AG04449 (cell line): ENCODE measurements at regions not wholly inside any gene's neighbourhood (a gene's known extent, or its start where the extent isn't known, plus 50 kb on each side); places are given as distances from the start of the nearest gene placed in this dataset.
"Not testable (repeated sequence)": the region's sequence is repeated elsewhere in the genome, so short reads cannot be mapped to it uniquely, and the experiment has no call there.

Experiments used
- CTCF ChIA-PET: fragments of 350-600 bp; formaldehyde crosslinking; extraction: SDS; loops from one replicate; lab custom pipeline; 2021; ENCODE audit warnings: antibody characterized with exemption; lab: Yijun Ruan, JAX
- POLR2A ChIA-PET: fragments of 400-600, 350-600 bp; formaldehyde crosslinking; extraction: SDS; loops from one replicate; lab custom pipeline; 2020; ENCODE audit warnings: antibody characterized with exemption, inconsistent platforms; lab: Yijun Ruan, JAX
- DNase-seq: peaks from one replicate; pipeline ENCODE4 v3.0.0-alpha.2; 2010; ENCODE audit warnings: low read depth, low spot score
- H3K4me3 ChIP-seq: 2 replicates; pipeline ENCODE4 v1.5.1; 2011; ENCODE audit warnings: low read depth, mild to moderate bottlenecking, control low read depth, low read length

DNA sequence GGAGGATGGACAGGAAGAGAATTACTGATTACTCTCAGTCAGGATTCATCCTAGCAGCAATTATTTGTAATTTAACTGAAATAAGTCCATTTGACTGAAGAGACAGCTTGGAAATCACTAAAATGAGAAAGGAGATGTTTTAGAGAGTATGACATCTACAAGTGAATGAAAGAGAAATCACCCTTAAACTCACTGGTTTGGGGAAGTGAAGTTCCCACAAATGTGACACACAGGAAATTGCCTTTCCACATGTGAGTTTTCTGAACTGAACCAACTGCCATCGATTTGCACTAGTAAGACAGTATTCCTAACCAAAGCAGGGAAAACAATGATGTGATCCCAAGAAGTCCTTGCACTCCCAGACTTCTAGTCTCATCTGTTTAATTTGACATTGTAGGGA, 110.3 kb downstream of the FAM72B start:
- CTCF ChIA-PET, POLR2A ChIA-PET, H3K4me3 ChIP-seq: not testable (repeated sequence)

GRCh38 chr1:121075254-121075805, 108.8 kb downstream of the FAM72B start:
- H3K4me3 ChIP-seq, CTCF ChIA-PET, POLR2A ChIA-PET, DNase-seq: not testable (repeated sequence)

More for the DNA sequence above, 110.3 kb downstream of the FAM72B start:
- not testable (repeated sequence) for DNase-seq

GRCh38 chr1:121076674-121077073, 107.5 kb downstream of the FAM72B start:
- H3K4me3 ChIP-seq, DNase-seq, CTCF ChIA-PET, POLR2A ChIA-PET: not testable (repeated sequence)

- POLR2A ChIA-PET, H3K4me3 ChIP-seq, CTCF ChIA-PET, DNase-seq: not testable (repeated sequence)
Measured at GRCh38 chr1:121079655-121080054, 104.5 kb downstream of the FAM72B start.

- H3K4me3 ChIP-seq, CTCF ChIA-PET, DNase-seq, POLR2A ChIA-PET: not testable (repeated sequence)
Measured at GRCh38 chr1:121080197-121080903, 103.8 kb downstream of the FAM72B start.

DNA sequence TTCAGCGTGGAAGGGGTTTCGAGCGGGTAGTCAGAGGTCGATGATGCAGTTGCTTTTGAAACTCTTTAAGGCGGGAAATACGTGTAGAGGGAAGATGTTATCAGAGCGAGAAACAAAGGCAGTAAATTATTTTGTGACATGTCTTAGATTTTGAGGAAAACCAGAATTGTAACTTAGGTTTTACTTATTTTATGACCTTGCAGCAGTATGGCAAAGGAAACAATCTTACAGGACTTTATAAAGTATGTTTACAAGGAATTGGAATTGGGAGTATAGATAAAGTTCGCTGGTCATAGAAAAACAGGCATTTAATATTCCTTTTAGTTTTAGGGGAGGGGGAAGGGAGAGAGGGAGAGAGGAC, 103.3 kb downstream of the FAM72B start:
- CTCF ChIA-PET, POLR2A ChIA-PET, H3K4me3 ChIP-seq, DNase-seq: not testable (repeated sequence)

GRCh38 chr1:121081625-121082199, 102.4 kb downstream of the FAM72B start:
- DNase-seq, H3K4me3 ChIP-seq, POLR2A ChIA-PET, CTCF ChIA-PET: not testable (repeated sequence)

GRCh38 chr1:121082995-121083394, 101.1 kb downstream of the FAM72B start:
- CTCF ChIA-PET, DNase-seq, H3K4me3 ChIP-seq, POLR2A ChIA-PET: not testable (repeated sequence)

DNA sequence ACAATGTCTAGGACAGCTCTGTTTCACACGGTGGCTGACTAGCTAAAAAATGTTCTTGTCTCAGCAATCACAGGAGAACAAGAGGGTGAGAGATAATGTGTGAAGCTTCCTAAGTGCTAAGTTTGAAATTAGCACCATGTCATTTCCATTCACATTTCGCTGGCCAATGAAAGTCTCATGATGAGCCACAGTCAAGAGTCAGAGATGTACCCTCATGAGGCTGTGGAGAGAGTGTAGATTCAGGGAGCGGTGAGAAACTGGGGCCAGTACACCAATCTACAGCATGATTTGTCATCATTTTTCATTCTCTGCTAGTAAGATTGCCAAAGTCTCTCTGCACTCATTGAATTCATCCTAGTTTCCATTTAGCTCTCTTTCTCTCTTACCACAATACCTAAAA, 97.9 kb downstream of the FAM72B start:
- DNase-seq, POLR2A ChIA-PET, CTCF ChIA-PET, H3K4me3 ChIP-seq: not testable (repeated sequence)

GRCh38 chr1:121087221-121087620, 96.9 kb downstream of the FAM72B start:
- POLR2A ChIA-PET, DNase-seq, H3K4me3 ChIP-seq, CTCF ChIA-PET: not testable (repeated sequence)

DNA sequence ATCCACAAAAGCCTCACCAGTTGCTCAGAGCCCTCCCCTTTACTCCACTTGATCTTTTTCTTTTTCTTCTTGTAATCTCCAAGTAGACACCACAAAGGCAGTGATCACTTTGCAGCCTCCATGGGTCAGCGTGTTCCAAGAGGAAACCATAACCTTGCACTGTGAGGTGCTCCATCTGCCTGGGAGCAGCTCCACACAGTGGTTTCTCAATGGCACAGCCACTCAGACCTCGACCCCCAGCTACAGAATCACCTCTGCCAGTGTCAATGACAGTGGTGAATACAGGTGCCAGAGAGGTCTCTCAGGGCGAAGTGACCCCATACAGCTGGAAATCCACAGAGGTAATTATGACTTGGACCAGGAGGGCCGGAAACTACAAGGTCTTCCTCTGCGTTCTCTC, 95.6 kb downstream of the FAM72B start:
- DNase-seq, POLR2A ChIA-PET, CTCF ChIA-PET, H3K4me3 ChIP-seq: not testable (repeated sequence)

GRCh38 chr1:121092329-121092968, 91.7 kb downstream of the FAM72B start:
- CTCF ChIA-PET, POLR2A ChIA-PET, DNase-seq, H3K4me3 ChIP-seq: not testable (repeated sequence)

- CTCF ChIA-PET, POLR2A ChIA-PET, H3K4me3 ChIP-seq, DNase-seq: not testable (repeated sequence)
Measured at GRCh38 chr1:121095014-121095413, 89.1 kb downstream of the FAM72B start.
